ENCODE measurements at regions not wholly inside any gene's neighbourhood (a gene's known extent, or its start where the extent isn't known, plus 50 kb on each side); places are given as distances from the start of the nearest gene placed in this dataset.

GRCh38 chr12:41904041-41904440, 240.6 kb downstream of the GXYLT1 start:
- Histone ChIP-seq H3K4me3 (ENCODE audit: insufficient read depth, low read depth, low read length) (no peak overlapping the region), H3K4me1 (ENCODE audit: control insufficient read depth, insufficient read depth, low read length) (no peaks in the 10 kb centered on the region), H3K9me1 (ENCODE audit: insufficient read depth, low read length) (no peaks in the 10 kb centered on the region), H4K8ac (ENCODE audit: low read depth in 2 of 2, low read length in 2 of 2) (no peak overlapping the region), H3K79me1 (ENCODE audit: low read depth in 1 of 2, low read length in 2 of 2) (no peaks in the 10 kb centered on the region), H3K23ac (ENCODE audit: low read depth, low read length) (no peak overlapping the region), H2BK120ac (ENCODE audit: low read depth, low read length) (no peak overlapping the region), H3K27me3 (ENCODE audit: control insufficient read depth, insufficient read depth, low read length) (no peaks in the 10 kb centered on the region), H3K27ac (ENCODE audit: insufficient read depth, low read length) (no peak overlapping the region), H2BK20ac (ENCODE audit: low read depth, low read length) (no peak overlapping the region), H3K9me3 (ENCODE audit: control insufficient read depth, insufficient read depth, low read length) (no peaks in the 10 kb centered on the region), H2BK15ac (ENCODE audit: low read depth, low read length) (no peak overlapping the region), H3K9ac (ENCODE audit: low read depth, low read length) (no peak overlapping the region), H4K91ac (ENCODE audit: insufficient read depth, low read depth, low read length) (no peak overlapping the region), H4K5ac (ENCODE audit: low read depth, low read length) (no peak overlapping the region), H3K4me2 (ENCODE audit: low read depth, low read length) (no peak overlapping the region), H3K56ac (ENCODE audit: extremely low read depth, insufficient read depth, low read length) (no peak overlapping the region), H2AK5ac (ENCODE audit: low read depth, low read length) (no peak overlapping the region), H3K14ac (replicated peaks; ENCODE audit: low read depth, low read length) (no peak overlapping the region), H2AFZ (replicated peaks; ENCODE audit: low read length, poor library complexity) (no peak overlapping the region), H2BK5ac (ENCODE audit: low read depth, low read length, poor library complexity, severe bottlenecking) (no peak overlapping the region), H4K20me1 (ENCODE audit: insufficient read depth, low read length) (no peaks in the 10 kb centered on the region), H3K4ac (ENCODE audit: low read depth, low read length) (no peak overlapping the region), H2AK9ac (replicated peaks; ENCODE audit: low read depth, low read length, poor library complexity) (no peak overlapping the region), H3K18ac (ENCODE audit: low read depth, low read length) (no peak overlapping the region), H3K36me3 (ENCODE audit: control insufficient read depth, insufficient read depth, low read length) (no peaks in the 10 kb centered on the region)
- no peak for DNase-seq
- ChIA-PET POLR2A (ENCODE audit: unreplicated experiment) (no interaction called here), CTCF (no interaction called here)
- no peak for ATAC-seq (ENCODE audit: low read depth)
- BruUV-seq (replicated peaks): no TSS peak
- no peak for TF ChIP-seq POLR2A (IDR thresholded peaks at IDR 0.05; ENCODE audit: low read depth, low read length)
- TF ChIP-seq ELK1 (IDR thresholded peaks at IDR 0.05; ENCODE audit: borderline replicate concordance, low read depth, low read length): no peak
- TF ChIP-seq RAD21 (IDR thresholded peaks at IDR 0.05; ENCODE audit: low read length): no peak
- TF ChIP-seq MXI1 (IDR thresholded peaks at IDR 0.05; ENCODE audit: borderline replicate concordance, low read depth, low read length): no peak
- TF ChIP-seq BHLHE40 (IDR thresholded peaks at IDR 0.05; ENCODE audit: low read depth, low read length): no peak
- no peak for TF ChIP-seq CEBPB (IDR thresholded peaks at IDR 0.05; ENCODE audit: low read depth, low read length)
- WGBS, 2 experiments (ENCODE audit: extremely low coverage in 2 of 2, insufficient read length in 1 of 2): no CpG with 5 or more reads among the region's 4 CpGs
- intact Hi-C loops (cut with micrococcal nuclease) (no loop called here), dilution Hi-C loops (cut with HindIII; ENCODE audit: low sequenced_read_pairs, unreplicated experiment) (no loop called here), in situ Hi-C loops (cut with MboI; ENCODE audit: low sequenced_read_pairs) (no loop called here)

All from IMR-90 (cell line).